ENCODE measurements at regions not wholly inside any gene's neighbourhood (a gene's known extent, or its start where the extent isn't known, plus 50 kb on each side); places are given as distances from the start of the nearest gene placed in this dataset.

- H3K4me1 Mint-ChIP-seq, result no peaks in the 10 kb centered on the region
- no CpG with 5 or more reads among the region's 1 CpG for WGBS (ENCODE audit: insufficient coverage)
- H3K79me2 ChIP-seq (ENCODE audit: insufficient read depth, low read length), result no peaks in the 10 kb centered on the region
Measured at GRCh38 chr3:24968036-24968435, 460.0 kb upstream of the RARB start.

DNA sequence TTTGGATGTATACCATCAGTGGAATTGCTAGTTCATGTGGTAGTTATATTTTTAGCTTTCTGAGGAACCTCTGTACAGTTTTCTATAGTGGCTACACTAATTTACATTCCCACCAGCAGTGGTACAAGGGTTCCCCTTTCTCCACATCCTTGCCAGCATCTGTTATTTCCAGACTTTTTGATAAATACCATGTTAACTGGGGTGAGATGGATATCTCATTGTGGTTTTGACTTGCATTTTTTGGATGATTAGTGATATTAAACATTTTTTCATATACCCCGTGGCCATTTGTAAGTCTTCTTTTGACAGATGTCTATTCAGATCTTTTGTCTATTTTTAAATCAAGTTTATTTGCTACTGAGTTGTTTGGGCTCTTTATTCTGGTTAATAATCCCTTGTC lies 455.6 kb upstream of the RARB start:
- no CpG with 5 or more reads among the region's 1 CpG for WGBS (ENCODE audit: insufficient coverage)
- no peaks in the 10 kb centered on the region for H3K4me1 Mint-ChIP-seq
- peaks cover 0 to 9% (median 3%) of the 10 kb centered on the region in 7 donors for H3K9me3 Mint-ChIP-seq

More at GRCh38 chr3:24968036-24968435, 460.0 kb upstream of the RARB start:
- Histone ChIP-seq H3K4me2 (replicated peaks; ENCODE audit: extremely low read depth, low read length, poor library complexity, severe bottlenecking) (no peak overlapping the region), H3K27ac (ENCODE audit: low read depth in 1 of 2, low read length in 2 of 2) (no peak overlapping the region), H2AFZ (ENCODE audit: insufficient read depth, low read depth, low read length, poor library complexity, severe bottlenecking) (no peak overlapping the region), H3K36me3 (replicated peaks in 1 of 2; ENCODE audit: control insufficient read depth in 1 of 2, insufficient read depth in 2 of 2, low read length in 2 of 2) (no peaks in the 10 kb centered on the region), H3K4me3 (replicated peaks in 1 of 3; ENCODE audit: low read depth in 2 of 3, low read length in 3 of 3) (no peak overlapping the region), H3K9ac (ENCODE audit: insufficient read depth, low read length, poor library complexity, severe bottlenecking) (no peak overlapping the region), H3K4me1 (ENCODE audit: control insufficient read depth in 1 of 2, insufficient read depth in 2 of 2, low read length in 2 of 2) (no peaks in the 10 kb centered on the region), H4K20me1 (ENCODE audit: insufficient read depth, low read length) (no peaks in the 10 kb centered on the region), H3K9me3 (replicated peaks in 1 of 2; ENCODE audit: control insufficient read depth in 1 of 2, insufficient read depth in 1 of 2, low read length in 2 of 2) (no peaks in the 10 kb centered on the region), H3K27me3 (ENCODE audit: control insufficient read depth in 2 of 2, insufficient read depth in 2 of 2, low read length in 2 of 2) (no peaks in the 10 kb centered on the region)
- Mint-ChIP-seq H3K27me3 (ENCODE audit: low read depth in 3 of 3) (peaks cover 1 to 5% (median 1%) of the 10 kb centered on the region in 3 donors), H3K36me3 (no peaks in the 10 kb centered on the region), H3K27ac (no peak overlapping the region), H3K9me3 (no peaks in the 10 kb centered on the region), H3K4me3 (no peak overlapping the region)
- intact Hi-C loops (cut with micrococcal nuclease), result no loop called here
- TF ChIP-seq CTCF (IDR thresholded peaks at IDR 0.05), result no peak
- DNase-seq, result no peak

More for the DNA sequence above, 455.6 kb upstream of the RARB start:
- H3K4me1 ChIP-seq (ENCODE audit: control insufficient read depth in 1 of 2, insufficient read depth in 2 of 2, low read length in 2 of 2), result no peaks in the 10 kb centered on the region
- no peaks in the 10 kb centered on the region for H4K20me1 ChIP-seq (ENCODE audit: insufficient read depth, low read length)
- Mint-ChIP-seq H3K27me3 (ENCODE audit: low read depth in 3 of 3) (peaks cover 0 to 1% (median 1%) of the 10 kb centered on the region in 3 donors), H3K27ac (no peak overlapping the region), H3K4me3 (no peak overlapping the region), H3K36me3 (no peaks in the 10 kb centered on the region)
- H3K36me3 ChIP-seq (replicated peaks in 1 of 2; ENCODE audit: control insufficient read depth in 1 of 2, insufficient read depth in 2 of 2, low read length in 2 of 2), result no peaks in the 10 kb centered on the region
- H3K4me3 ChIP-seq (replicated peaks in 1 of 3; ENCODE audit: low read depth in 2 of 3, low read length in 3 of 3), result no peak overlapping the region
- H3K27ac ChIP-seq (ENCODE audit: low read depth in 1 of 2, low read length in 2 of 2), result no peak overlapping the region
- no peak overlapping the region for H3K9ac ChIP-seq (ENCODE audit: insufficient read depth, low read length, poor library complexity, severe bottlenecking)
- no peak for TF ChIP-seq CTCF (IDR thresholded peaks at IDR 0.05)
- intact Hi-C loops (cut with micrococcal nuclease), result no loop called here
- H3K79me2 ChIP-seq (ENCODE audit: insufficient read depth, low read length), result no peaks in the 10 kb centered on the region
- no peak for DNase-seq
- no peaks in the 10 kb centered on the region for H3K27me3 ChIP-seq (ENCODE audit: control insufficient read depth in 2 of 2, insufficient read depth in 2 of 2, low read length in 2 of 2)
- no peak overlapping the region for H2AFZ ChIP-seq (ENCODE audit: insufficient read depth, low read depth, low read length, poor library complexity, severe bottlenecking)
- H3K9me3 ChIP-seq (replicated peaks in 1 of 2; ENCODE audit: control insufficient read depth in 1 of 2, insufficient read depth in 1 of 2, low read length in 2 of 2), result no peaks in the 10 kb centered on the region
- no peak overlapping the region for H3K4me2 ChIP-seq (replicated peaks; ENCODE audit: extremely low read depth, low read length, poor library complexity, severe bottlenecking)

Data from CD14-positive monocyte (primary cell).